Mesenchymal stem cell (in vitro differentiated cells and primary cell): ENCODE measurements at regions not wholly inside any gene's neighbourhood (a gene's known extent, or its start where the extent isn't known, plus 50 kb on each side); places are given as distances from the start of the nearest gene placed in this dataset.

Source experiments
- DNase-seq: peaks from one replicate; pipeline ENCODE4 v3.0.0-alpha.2; 2013
- H2AFZ ChIP-seq: one replicate; pipeline ENCODE4 v1.6.1; 2013; ENCODE audit warnings: low read depth, mild to moderate bottlenecking, control low read depth, inconsistent platforms, low read length, moderate library complexity
- H2AK5ac ChIP-seq: 2 replicates; pipeline ENCODE4 v1.6.1; 2013; ENCODE audit warnings: low read length, moderate library complexity, mild to moderate bottlenecking, inconsistent platforms; ENCODE audit not compliant: severe bottlenecking
- H2BK120ac ChIP-seq: one replicate; pipeline ENCODE4 v1.6.1; 2013; ENCODE audit warnings: low read depth, mild to moderate bottlenecking, inconsistent platforms, low read length, moderate library complexity
- H2BK12ac ChIP-seq, 2 experiments: one replicate each; pipeline ENCODE4 v1.6.1; 2013; ENCODE audit warnings: inconsistent platforms in 2 of 2, low read length in 2 of 2, mild to moderate bottlenecking in 2 of 2, moderate library complexity in 2 of 2, control low read depth in 1 of 2
- H2BK15ac ChIP-seq: one replicate; pipeline ENCODE4 v1.6.1; 2013; ENCODE audit warnings: mild to moderate bottlenecking, low read depth, inconsistent platforms; ENCODE audit not compliant: poor library complexity, severe bottlenecking
- H2BK5ac ChIP-seq: 2 replicates; pipeline ENCODE4 v1.6.1; 2013; ENCODE audit warnings: low read depth, mild to moderate bottlenecking, low read length, control low read depth, inconsistent platforms; ENCODE audit not compliant: poor library complexity, severe bottlenecking
- H3K14ac ChIP-seq, 2 experiments: one replicate each; pipeline ENCODE4 v1.6.1; 2013; ENCODE audit warnings: inconsistent platforms in 2 of 2, low read length in 2 of 2, control low read depth in 1 of 2, mild to moderate bottlenecking in 1 of 2, moderate library complexity in 1 of 2
- H3K18ac ChIP-seq, 2 experiments: one replicate each; pipeline ENCODE4 v1.6.1; 2013; ENCODE audit warnings: inconsistent platforms in 2 of 2, low read length in 2 of 2, control low read depth in 1 of 2, low read depth in 1 of 2, mild to moderate bottlenecking in 1 of 2
- H3K23ac ChIP-seq, 2 experiments: one replicate each; pipeline ENCODE4 v1.6.1; 2013; ENCODE audit warnings: inconsistent platforms in 2 of 2, low read length in 2 of 2, mild to moderate bottlenecking in 2 of 2, moderate library complexity in 2 of 2, control low read depth in 1 of 2
- H3K27ac ChIP-seq: 2 replicates; pipeline ENCODE4 v1.5.1; 2013; ENCODE audit warnings: mild to moderate bottlenecking, moderate library complexity, low read length, control low read depth, inconsistent platforms; ENCODE audit not compliant: poor library complexity, severe bottlenecking
- H3K27me3 ChIP-seq, 2 experiments: 2 replicates each; pipeline versions ENCODE4 v1.6.1 to v1.7.0; 2013; ENCODE audit warnings: low read length in 2 of 2, mild to moderate bottlenecking in 2 of 2, moderate library complexity in 2 of 2, control low read depth in 1 of 2, inconsistent platforms in 1 of 2; ENCODE audit not compliant: control insufficient read depth in 1 of 2, insufficient read depth in 1 of 2
- H3K36me3 ChIP-seq, 2 experiments: 2 replicates each; pipeline versions ENCODE4 v1.6.1 to v1.7.0; 2013; ENCODE audit warnings: low read length in 2 of 2, control low read depth in 1 of 2, inconsistent platforms in 1 of 2, low read depth in 1 of 2, mild to moderate bottlenecking in 1 of 2; ENCODE audit not compliant: insufficient read depth in 2 of 2, control insufficient read depth in 1 of 2
- H3K4ac ChIP-seq, 2 experiments: one replicate each; pipeline ENCODE4 v1.6.1; 2013; ENCODE audit warnings: inconsistent platforms in 2 of 2, low read length in 2 of 2, mild to moderate bottlenecking in 2 of 2, moderate library complexity in 2 of 2, control low read depth in 1 of 2, low read depth in 1 of 2
- H3K4me1 ChIP-seq: 2 replicates; pipeline ENCODE4 v1.6.1; 2013; ENCODE audit warnings: low read depth, low read length, control low read depth; ENCODE audit not compliant: control insufficient read depth, insufficient read depth
- H3K4me2 ChIP-seq: 2 replicates; pipeline ENCODE4 v1.6.1; 2013; ENCODE audit warnings: low read length, mild to moderate bottlenecking, inconsistent platforms; ENCODE audit not compliant: poor library complexity, severe bottlenecking
- H3K4me3 ChIP-seq, 2 experiments: 2 replicates each; pipeline versions ENCODE4 v1.5.1 to v1.7.0; 2013; ENCODE audit warnings: low read length in 2 of 2, mild to moderate bottlenecking in 2 of 2, control low read depth in 1 of 2, low read depth in 1 of 2; ENCODE audit not compliant: insufficient read depth in 1 of 2
- H3K79me1 ChIP-seq: replicated peaks from 2 replicates; pipeline ENCODE4 v1.6.1; 2013; ENCODE audit warnings: mild to moderate bottlenecking, control low read depth, low read length, inconsistent platforms; ENCODE audit not compliant: poor library complexity, severe bottlenecking
- H3K9ac ChIP-seq: 2 replicates; pipeline ENCODE4 v1.7.0; 2013; ENCODE audit warnings: mild to moderate bottlenecking, low read length, moderate library complexity
- H3K9me3 ChIP-seq: 2 replicates; pipeline ENCODE4 v1.7.0; 2013; ENCODE audit warnings: mild to moderate bottlenecking, low read length; ENCODE audit not compliant: control insufficient read depth
- H4K8ac ChIP-seq: one replicate; pipeline ENCODE4 v1.6.1; 2013; ENCODE audit warnings: inconsistent platforms, mild to moderate bottlenecking, low read length, moderate library complexity
- H4K91ac ChIP-seq: one replicate; pipeline ENCODE4 v1.6.1; 2013; ENCODE audit warnings: mild to moderate bottlenecking, low read length, inconsistent platforms
- WGBS: methylation state at CpG from one replicate; pipeline ENCODE4 v1.1.7; 2013; ENCODE audit warnings: mixed read lengths; 5-methylcytosine and 5-hydroxymethylcytosine counted together

- DNase-seq = peak; percentile 78
- H3K9me3 ChIP-seq = no peaks in the 10 kb centered on the region
- H2BK120ac ChIP-seq = peak overlapping the region; percentile 2
- H3K23ac ChIP-seq = peak overlapping the region in 1 of 2 experiments; percentile 3
- 2% methylated on average over 57 of the region's 59 CpGs for WGBS
- peak overlapping the region; percentile 88 for H4K91ac ChIP-seq
- peak overlapping the region; percentile 41 to 83 for H2BK12ac ChIP-seq
- no peak overlapping the region for H3K27ac ChIP-seq
- H3K4ac ChIP-seq = peak overlapping the region; percentile 78 to 98
- H3K27me3 ChIP-seq = no peaks in the 10 kb centered on the region
- peak overlapping the region; percentile 99 for H4K8ac ChIP-seq
- H2BK5ac ChIP-seq = peak overlapping the region; percentile 71
- peak overlapping the region; percentile 87 for H3K4me2 ChIP-seq
- H3K18ac ChIP-seq = peak overlapping the region; percentile 90 to 95
- H3K79me1 ChIP-seq = no peaks in the 10 kb centered on the region
- peak overlapping the region; percentile 94 for H2BK15ac ChIP-seq
- H2AFZ ChIP-seq = peak overlapping the region; percentile 98
- H2AK5ac ChIP-seq = no peak overlapping the region
- H3K4me3 ChIP-seq = peak overlapping the region; percentile 53 to 77
- peak overlapping the region in 1 of 2 experiments; percentile 46 for H3K14ac ChIP-seq
- H3K4me1 ChIP-seq = peaks cover 20% of the 10 kb centered on the region
- H3K36me3 ChIP-seq = peaks cover 0 to 3% of the 10 kb centered on the region in 2 experiments
- peak overlapping the region; percentile 91 for H3K9ac ChIP-seq
These were observed 52.7 kb upstream of the CD34 start for GRCh38 chr1:207963427-207964194.

- Histone ChIP-seq H2BK120ac (no peak overlapping the region), H3K4ac (peak overlapping the region; percentile 27 to 83), H3K4me1 (peaks cover 20% of the 10 kb centered on the region), H2AK5ac (peak overlapping the region; percentile 21), H3K9me3 (no peaks in the 10 kb centered on the region), H2BK15ac (peak overlapping the region; percentile 66), H3K18ac (peak overlapping the region; percentile 78 to 90), H3K27ac (no peak overlapping the region), H4K91ac (peak overlapping the region; percentile 64), H3K14ac (peak overlapping the region in 1 of 2 experiments; percentile 46), H3K79me1 (no peaks in the 10 kb centered on the region), H2BK12ac (no peak overlapping the region), H2BK5ac (peak overlapping the region; percentile 71), H3K27me3 (peaks cover 0 to 3% of the 10 kb centered on the region in 2 experiments), H3K23ac (peak overlapping the region in 1 of 2 experiments; percentile 3), H3K9ac (peak overlapping the region; percentile 91), H3K36me3 (peaks cover 0 to 3% of the 10 kb centered on the region in 2 experiments), H3K4me2 (peak overlapping the region; percentile 57), H4K8ac (peak overlapping the region; percentile 98), H2AFZ (peak overlapping the region; percentile 97), H3K4me3 (peak overlapping the region; percentile 53 to 77)
- DNase-seq = no peak
- 48% methylated on average over 26 of the region's 32 CpGs for WGBS
These were observed 51.9 kb upstream of the CD34 start for GRCh38 chr1:207962716-207963426.
